SK-N-SH (cell line): ENCODE measurements at regions not wholly inside any gene's neighbourhood (a gene's known extent, or its start where the extent isn't known, plus 50 kb on each side); places are given as distances from the start of the nearest gene placed in this dataset.

ENCODE experiments used
- CTCF ChIA-PET: fragments of 300-600, 350-600 bp; formaldehyde crosslinking; extraction: SDS; loops from one replicate; lab custom pipeline; 2021; lab: Yijun Ruan, JAX
- POLR2A ChIA-PET: fragments of 350-600 bp; sonication (Branson Sonifier 250); formaldehyde crosslinking; extraction: SDS; loops from one replicate; lab custom pipeline; 2020; ENCODE audit warnings: antibody characterized with exemption, inconsistent platforms; lab: Yijun Ruan, JAX
- DNase-seq: peaks from one replicate; pipeline ENCODE4 v3.0.0; 2012
- H2AFZ ChIP-seq: fragments of 200-600 bp; sonication (generic); 2 replicates; pipeline ENCODE4 v1.8.1; 2016; ENCODE audit warnings: antibody characterized with exemption, mild to moderate bottlenecking, low read depth
- H3F3A ChIP-seq: fragments of 200-600 bp; sonication (generic); replicated peaks from 2 replicates; pipeline ENCODE3; 2016; ENCODE audit warnings: antibody characterized with exemption, mild to moderate bottlenecking; ENCODE audit not compliant: insufficient read depth
- H3K27ac ChIP-seq, 2 experiments: fragments of 200-500 bp in 1 of 2; fragments of 200-600 bp in 1 of 2; sonication (Bioruptor generic) in 1 of 2; sonication (generic), shearing (Covaris generic) in 1 of 2; 2 replicates each; pipeline versions ENCODE4 v1.5.1 to v1.6.1; 2014 to 2016; ENCODE audit warnings: low read depth in 2 of 2, inconsistent platforms in 1 of 2, low read length in 1 of 2, mild to moderate bottlenecking in 1 of 2, mixed read lengths in 1 of 2
- H3K27me3 ChIP-seq: fragments of 200-600 bp; sonication (generic), shearing (Covaris generic); 2 replicates; pipeline ENCODE4 v1.6.1; 2016; ENCODE audit warnings: mixed run types; ENCODE audit not compliant: insufficient read depth
- H3K36me3 ChIP-seq, 2 experiments: fragments of 200-500 bp in 1 of 2; fragments of 200-600 bp in 1 of 2; sonication (Bioruptor generic) in 1 of 2; sonication (generic) in 1 of 2; replicated peaks in 1 of 2; 2 replicates each; pipeline versions ENCODE3 to v1.5.1; 2014 to 2016; ENCODE audit warnings: low read length in 1 of 2, mild to moderate bottlenecking in 1 of 2; ENCODE audit not compliant: insufficient read depth in 2 of 2, control insufficient read depth in 1 of 2
- H3K4me1 ChIP-seq, 2 experiments: fragments of 200-500 bp in 1 of 2; fragments of 200-600 bp in 1 of 2; sonication (Bioruptor generic) in 1 of 2; sonication (generic), shearing (Covaris generic) in 1 of 2; 2 replicates each; pipeline versions ENCODE4 v1.5.1 to v1.6.1; 2014 to 2016; ENCODE audit warnings: low read depth in 1 of 2, low read length in 1 of 2, mixed run types in 1 of 2; ENCODE audit not compliant: insufficient read depth in 2 of 2, control insufficient read depth in 1 of 2
- H3K4me2 ChIP-seq: fragments of 200-600 bp; sonication (generic), shearing (Covaris generic); 2 replicates; pipeline ENCODE4 v1.6.1; 2017; ENCODE audit warnings: mixed run types
- H3K4me3 ChIP-seq, 2 experiments: fragments of 200-500 bp in 1 of 2; fragments of 200-600 bp in 1 of 2; sonication (Bioruptor generic) in 1 of 2; sonication (generic), shearing (Covaris generic) in 1 of 2; 2 replicates each; pipeline versions ENCODE4 v1.5.1 to v1.8.1; 2014 to 2016; ENCODE audit warnings: low read depth in 2 of 2, inconsistent platforms in 1 of 2, low read length in 1 of 2, mild to moderate bottlenecking in 1 of 2, mixed read lengths in 1 of 2, moderate library complexity in 1 of 2
- H3K79me2 ChIP-seq: fragments of 200-600 bp; sonication (generic); 2 replicates; pipeline ENCODE4 v1.8.1; 2017; ENCODE audit warnings: mild to moderate bottlenecking; ENCODE audit not compliant: insufficient read depth
- H3K9ac ChIP-seq: fragments of 200-600 bp; sonication (generic); 2 replicates; pipeline ENCODE4 v1.6.1; 2017; ENCODE audit warnings: mixed run types
- H3K9me2 ChIP-seq: fragments of 200-600 bp; sonication (generic); 2 replicates; pipeline ENCODE4 v1.6.1; 2017; ENCODE audit warnings: mixed run types
- H3K9me3 ChIP-seq: fragments of 200-600 bp; sonication (generic); 2 replicates; pipeline ENCODE4 v1.6.1; 2017; ENCODE audit warnings: mixed run types, mild to moderate bottlenecking, moderate library complexity
- H4K20me1 ChIP-seq: fragments of 200-600 bp; sonication (generic); 2 replicates; pipeline ENCODE4 v1.6.1; 2017; ENCODE audit warnings: mild to moderate bottlenecking, mixed run types; ENCODE audit not compliant: insufficient read depth
- ELF1 ChIP-seq: IDR thresholded peaks from 2 replicates; pipeline ENCODE4 v1.4.0; 2012
- EZH2phosphoT487 ChIP-seq: fragments of 200-600 bp; sonication (generic); IDR thresholded peaks from 2 replicates; pipeline ENCODE4 v1.6.1; 2017; ENCODE audit warnings: low read depth, mixed run types, mild to moderate bottlenecking, antibody characterized with exemption, moderate library complexity, borderline replicate concordance
- FOSL2 ChIP-seq: IDR thresholded peaks from 2 replicates; pipeline ENCODE4 v1.4.0; 2012; ENCODE audit warnings: low read depth, mild to moderate bottlenecking, moderate library complexity, borderline replicate concordance
- FOXM1 ChIP-seq: IDR thresholded peaks from 2 replicates; pipeline ENCODE4 v1.4.0; 2012; ENCODE audit warnings: low read depth, mild to moderate bottlenecking
- IRF3 ChIP-seq: fragments of 150-350 bp; IDR thresholded peaks from 2 replicates; pipeline ENCODE4 v1.6.1; 2016; ENCODE audit warnings: mild to moderate bottlenecking, low read depth, low read length
- RCOR1 ChIP-seq: fragments of 150-350 bp; IDR thresholded peaks from 2 replicates; pipeline ENCODE4 v1.6.1; 2017; ENCODE audit warnings: antibody characterized with exemption, low read length
- RFX5 ChIP-seq: IDR thresholded peaks from 2 replicates; pipeline ENCODE4 v1.6.1; 2012; ENCODE audit warnings: mild to moderate bottlenecking, improper control_type of control experiment, low read length
- TCF12 ChIP-seq: IDR thresholded peaks from 2 replicates; pipeline ENCODE4 v1.4.0; 2012
- TEAD4 ChIP-seq: IDR thresholded peaks from 2 replicates; pipeline ENCODE4 v1.4.0; 2012; ENCODE audit warnings: mild to moderate bottlenecking, borderline replicate concordance; ENCODE audit not compliant: insufficient read depth
- ZBTB33 ChIP-seq: IDR thresholded peaks from 2 replicates; pipeline ENCODE4 v1.4.0; 2012; ENCODE audit warnings: low read depth, borderline replicate concordance
- WGBS: methylation state at CpG from one replicate; pipeline ENCODE4 v1.1.6; 2017; ENCODE audit warnings: low lambda C conversion rate; 5-methylcytosine and 5-hydroxymethylcytosine counted together

GRCh38 chr13:50668691-50669271, 174.7 kb downstream of the DLEU7 start:
- ChIA-PET POLR2A (no interaction called here), CTCF (interaction anchor here (0.7 kb wide), 1 partner anchor 12 kb away, joined by 3 read pairs; no protein-coding TSS in a partner anchor)
- Histone ChIP-seq H3K79me2 (no peaks in the 10 kb centered on the region), H3K27ac (no peak overlapping the region), H3K4me2 (no peak overlapping the region), H3K9me2 (no peaks in the 10 kb centered on the region), H3K36me3 (no peaks in the 10 kb centered on the region), H3F3A (no peaks in the 10 kb centered on the region), H3K9ac (no peak overlapping the region), H3K27me3 (no peaks in the 10 kb centered on the region), H3K9me3 (no peaks in the 10 kb centered on the region), H2AFZ (no peak overlapping the region), H4K20me1 (no peaks in the 10 kb centered on the region), H3K4me1 (peaks cover 0 to 5% of the 10 kb centered on the region in 2 experiments; a peak in 2 of 4 replicates), H3K4me3 (no peak overlapping the region)
- 69% methylated on average over 3 of the region's 3 CpGs for WGBS
- no peak for TF ChIP-seq IRF3
- no peak for DNase-seq

GRCh38 chr13:50670272-50670671, 173.2 kb downstream of the DLEU7 start:
- Histone ChIP-seq H3K4me3 (no peak overlapping the region), H3K36me3 (no peaks in the 10 kb centered on the region), H3K9me3 (no peaks in the 10 kb centered on the region), H3K79me2 (no peaks in the 10 kb centered on the region), H3K4me1 (peaks cover 0 to 5% of the 10 kb centered on the region in 2 experiments; a peak in 2 of 4 replicates), H3K4me2 (no peak overlapping the region), H4K20me1 (no peaks in the 10 kb centered on the region), H3K27me3 (no peaks in the 10 kb centered on the region), H3F3A (no peaks in the 10 kb centered on the region), H2AFZ (no peak overlapping the region), H3K27ac (no peak overlapping the region), H3K9ac (no peak overlapping the region), H3K9me2 (no peaks in the 10 kb centered on the region)
- CTCF ChIA-PET: interaction anchor here (1.1 kb wide), 1 partner anchor 8 kb away, joined by 3 read pairs; no protein-coding TSS in a partner anchor
- no peak for DNase-seq
- WGBS: 95% methylated on average over 7 of the region's 8 CpGs
- TF ChIP-seq TCF12 (no peak), RFX5 (no peak), IRF3 (no peak), TEAD4 (no peak), FOSL2 (no peak), ZBTB33 (no peak), RCOR1 (no peak), EZH2phosphoT487 (no peak), ELF1 (no peak), FOXM1 (no peak)
- POLR2A ChIA-PET: no interaction called here
